PC-3 (cell line): ENCODE measurements at regions not wholly inside any gene's neighbourhood (a gene's known extent, or its start where the extent isn't known, plus 50 kb on each side); places are given as distances from the start of the nearest gene placed in this dataset.

Experiments
- ATAC-seq: fragments of 200-7000 bp; cut with Tn5 transposase; 2 replicates; pipeline ENCODE4 v1.9.1; 2020; ENCODE audit warnings: mild to moderate bottlenecking, moderate library complexity
- BruUV-seq: library from RNA; stranded (reverse); fragments of 400-500 nt; replicated peaks from 2 replicates; lab custom pipeline; 2021; lab: Mats Ljungman, UMichigan
- CTCF ChIA-PET: fragments of 300-600 bp; sonication (Branson Sonifier 250); formaldehyde crosslinking; loops from one replicate; lab custom pipeline; 2022; ENCODE audit warnings: antibody characterized with exemption; lab: Charles Lee
- POLR2A ChIA-PET: fragments of 300-600 bp; sonication (Branson Sonifier 250); formaldehyde crosslinking; loops from one replicate; lab custom pipeline; 2022; ENCODE audit warnings: antibody characterized with exemption; ENCODE audit not compliant: unreplicated experiment; lab: Charles Lee
- DNase-seq: peaks from one replicate; pipeline ENCODE4 v3.0.0-alpha.2; 2015
- H2AFZ ChIP-seq: fragments of 300-600 bp; sonication (generic); 2 replicates; pipeline ENCODE4 v1.6.0; 2016; ENCODE audit warnings: antibody characterized with exemption, low read length
- H3F3A ChIP-seq: fragments of 300-600 bp; sonication (generic); one replicate; pipeline ENCODE4 v1.6.0; 2017; ENCODE audit warnings: antibody characterized with exemption, low read length, control low read depth, mild to moderate bottlenecking; ENCODE audit not compliant: unreplicated experiment
- H3K27ac ChIP-seq: fragments of 300-600 bp; sonication (generic); 2 replicates; pipeline ENCODE4 v1.5.1; 2016; ENCODE audit warnings: mild to moderate bottlenecking, low read length
- H3K27me3 ChIP-seq: fragments of 300-600 bp; sonication (generic); 2 replicates; pipeline ENCODE4 v1.6.1; 2016; ENCODE audit warnings: low read length, mixed read lengths
- H3K36me3 ChIP-seq: fragments of 300-600 bp; sonication (generic); 2 replicates; pipeline ENCODE4 v1.6.1; 2016; ENCODE audit warnings: low read depth, mixed run types, low read length, mixed read lengths
- H3K4me1 ChIP-seq: fragments of 300-600 bp; sonication (generic); 2 replicates; pipeline ENCODE4 v1.5.1; 2016; ENCODE audit warnings: low read length; ENCODE audit not compliant: insufficient read depth
- H3K4me2 ChIP-seq: fragments of 300-600 bp; sonication (generic); 2 replicates; pipeline ENCODE4 v1.6.0; 2016; ENCODE audit warnings: low read length
- H3K4me3 ChIP-seq: fragments of 300-600 bp; sonication (generic); 2 replicates; pipeline ENCODE4 v1.5.1; 2016; ENCODE audit warnings: mild to moderate bottlenecking, low read length, mixed read lengths
- H3K79me2 ChIP-seq: fragments of 300-600 bp; sonication (generic); 2 replicates; pipeline ENCODE4 v1.6.1; 2017; ENCODE audit warnings: low read length, mixed read lengths
- H3K9ac ChIP-seq: fragments of 300-600 bp; sonication (generic); 2 replicates; pipeline ENCODE4 v1.6.0; 2016; ENCODE audit warnings: mild to moderate bottlenecking, low read length
- H3K9me2 ChIP-seq: fragments of 300-600 bp; sonication (generic); replicated peaks from 2 replicates; pipeline ENCODE4 v1.6.1; 2016; ENCODE audit warnings: mixed run types, low read length, mixed read lengths
- H3K9me3 ChIP-seq: fragments of 300-600 bp; sonication (generic); 2 replicates; pipeline ENCODE4 v1.6.1; 2016; ENCODE audit warnings: low read length, mixed read lengths
- H4K20me1 ChIP-seq: fragments of 300-600 bp; sonication (generic); 2 replicates; pipeline ENCODE4 v1.6.1; 2016; ENCODE audit warnings: low read length, mixed read lengths
- EZH2 ChIP-seq: fragments of 300-600 bp; sonication (generic); IDR thresholded peaks from one replicate; pipeline ENCODE4 v1.6.1; 2017; ENCODE audit warnings: antibody characterized with exemption, mild to moderate bottlenecking, low read length; ENCODE audit not compliant: unreplicated experiment
- EZH2phosphoT487 ChIP-seq: fragments of 300-600 bp; sonication (generic); IDR thresholded peaks from 2 replicates; pipeline ENCODE4 v1.6.1; 2018; ENCODE audit warnings: mild to moderate bottlenecking, antibody characterized with exemption, low read length, borderline replicate concordance
- intact Hi-C: fragments of 100-400 bp; cut with micrococcal nuclease; formaldehyde crosslinking; loops from 2 replicates; pipeline ENCODE4 v1.9.0; 2023
- TF ChIP-seq, protein P1 (sequence below): fragments of 300-600 bp; sonication (generic); conservative IDR thresholded peaks from 2 replicates; pipeline ENCODE4 v1.5.1; 2017; ENCODE audit warnings: antibody characterized with exemption, low read depth, mild to moderate bottlenecking, low read length

- H3K4me3 ChIP-seq: no peak overlapping the region
- CTCF ChIA-PET: no interaction called here
- TF ChIP-seq EZH2phosphoT487: no peak
- no peaks in the 10 kb centered on the region for H3K79me2 ChIP-seq
- H3K36me3 ChIP-seq: no peaks in the 10 kb centered on the region
- no peaks in the 10 kb centered on the region for H3K4me1 ChIP-seq
- no peaks in the 10 kb centered on the region for H3K9me3 ChIP-seq
- H3K27ac ChIP-seq: no peak overlapping the region
- ATAC-seq: no peak
- intact Hi-C loops: no loop called here
- no peak for DNase-seq
- H3K4me2 ChIP-seq: no peak overlapping the region
- H3K9me2 ChIP-seq: no peaks in the 10 kb centered on the region
- POLR2A ChIA-PET: no interaction called here
- H3F3A ChIP-seq: no peaks in the 10 kb centered on the region
- BruUV-seq: no TSS peak
- H3K9ac ChIP-seq: no peak overlapping the region
- no peaks in the 10 kb centered on the region for H3K27me3 ChIP-seq
- no peak overlapping the region for H2AFZ ChIP-seq
- no peaks in the 10 kb centered on the region for H4K20me1 ChIP-seq
These were observed 60.8 kb upstream of the ZBED5 start for GRCh38 chr11:10918698-10919097.

GRCh38 chr11:10918275-10918674 lies 60.4 kb upstream of the ZBED5 start:
- Histone ChIP-seq H3K27ac (no peak overlapping the region), H3K9me3 (no peaks in the 10 kb centered on the region), H3K9me2 (no peaks in the 10 kb centered on the region), H3K4me1 (no peaks in the 10 kb centered on the region), H3K9ac (no peak overlapping the region), H3K27me3 (no peaks in the 10 kb centered on the region), H3F3A (no peaks in the 10 kb centered on the region), H3K4me2 (no peak overlapping the region), H4K20me1 (no peaks in the 10 kb centered on the region), H2AFZ (no peak overlapping the region), H3K4me3 (no peak overlapping the region), H3K79me2 (no peaks in the 10 kb centered on the region), H3K36me3 (no peaks in the 10 kb centered on the region)
- no peak for TF ChIP-seq EZH2phosphoT487
- TF ChIP-seq, protein P1, sequence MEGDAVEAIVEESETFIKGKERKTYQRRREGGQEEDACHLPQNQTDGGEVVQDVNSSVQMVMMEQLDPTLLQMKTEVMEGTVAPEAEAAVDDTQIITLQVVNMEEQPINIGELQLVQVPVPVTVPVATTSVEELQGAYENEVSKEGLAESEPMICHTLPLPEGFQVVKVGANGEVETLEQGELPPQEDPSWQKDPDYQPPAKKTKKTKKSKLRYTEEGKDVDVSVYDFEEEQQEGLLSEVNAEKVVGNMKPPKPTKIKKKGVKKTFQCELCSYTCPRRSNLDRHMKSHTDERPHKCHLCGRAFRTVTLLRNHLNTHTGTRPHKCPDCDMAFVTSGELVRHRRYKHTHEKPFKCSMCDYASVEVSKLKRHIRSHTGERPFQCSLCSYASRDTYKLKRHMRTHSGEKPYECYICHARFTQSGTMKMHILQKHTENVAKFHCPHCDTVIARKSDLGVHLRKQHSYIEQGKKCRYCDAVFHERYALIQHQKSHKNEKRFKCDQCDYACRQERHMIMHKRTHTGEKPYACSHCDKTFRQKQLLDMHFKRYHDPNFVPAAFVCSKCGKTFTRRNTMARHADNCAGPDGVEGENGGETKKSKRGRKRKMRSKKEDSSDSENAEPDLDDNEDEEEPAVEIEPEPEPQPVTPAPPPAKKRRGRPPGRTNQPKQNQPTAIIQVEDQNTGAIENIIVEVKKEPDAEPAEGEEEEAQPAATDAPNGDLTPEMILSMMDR: no peak
- no peak for TF ChIP-seq EZH2
- ChIA-PET POLR2A (interaction anchor here (0.6 kb wide), 1 partner anchor 12 kb away, joined by 4 read pairs; no protein-coding TSS in a partner anchor), CTCF (no interaction called here)
- intact Hi-C loops: no loop called here
- ATAC-seq (no peak), DNase-seq (no peak)
- no TSS peak for BruUV-seq

- Histone ChIP-seq H3K27ac (no peak overlapping the region), H3K9me2 (no peaks in the 10 kb centered on the region), H3K79me2 (no peaks in the 10 kb centered on the region), H3K27me3 (no peaks in the 10 kb centered on the region), H3K9me3 (no peaks in the 10 kb centered on the region), H3K4me3 (no peak overlapping the region), H4K20me1 (no peaks in the 10 kb centered on the region), H3K36me3 (no peaks in the 10 kb centered on the region), H2AFZ (no peak overlapping the region), H3K9ac (no peak overlapping the region), H3K4me1 (no peaks in the 10 kb centered on the region), H3F3A (no peaks in the 10 kb centered on the region), H3K4me2 (no peak overlapping the region)
- ATAC-seq (no peak), DNase-seq (no peak)
- CTCF ChIA-PET: no interaction called here
- no TSS peak for BruUV-seq
- no peak for TF ChIP-seq EZH2
- TF ChIP-seq, protein P1: no peak
- TF ChIP-seq EZH2phosphoT487: no peak
- POLR2A ChIA-PET: interaction anchor here (0.6 kb wide), 1 partner anchor 12 kb away, joined by 4 read pairs; no protein-coding TSS in a partner anchor
- intact Hi-C loops: no loop called here
These were observed 59.9 kb upstream of the ZBED5 start for GRCh38 chr11:10917802-10918201.
